ENCODE measurements at regions not wholly inside any gene's neighbourhood (a gene's known extent, or its start where the extent isn't known, plus 50 kb on each side); places are given as distances from the start of the nearest gene placed in this dataset.
"Not testable (repeated sequence)": the region's sequence is repeated elsewhere in the genome, so short reads cannot be mapped to it uniquely, and the experiment has no call there.

GRCh38 chr1:117718596-117718995 is 112.7 kb downstream of the TENT5C start:
- H4K20me1 ChIP-seq (ENCODE audit: insufficient read depth); H3K9me2 ChIP-seq; H3K27me3 ChIP-seq (ENCODE audit: insufficient read depth); H3K27ac ChIP-seq (ENCODE audit: low read depth in 2 of 2, low read length in 1 of 2); POLR2A ChIA-PET; H3K4me2 ChIP-seq; H3K9ac ChIP-seq; DNase-seq; H2AFZ ChIP-seq (ENCODE audit: low read depth); H3K4me3 ChIP-seq (ENCODE audit: low read depth in 2 of 2, low read length in 1 of 2); H3F3A ChIP-seq (replicated peaks; ENCODE audit: insufficient read depth); H3K36me3 ChIP-seq (replicated peaks in 1 of 2; ENCODE audit: control insufficient read depth in 1 of 2, insufficient read depth in 2 of 2, low read length in 1 of 2); H3K4me1 ChIP-seq (ENCODE audit: control insufficient read depth in 1 of 2, insufficient read depth in 2 of 2, low read depth in 1 of 2, low read length in 1 of 2); H3K79me2 ChIP-seq (ENCODE audit: insufficient read depth); H3K9me3 ChIP-seq: not testable (repeated sequence)
- 16% methylated on average over 2 of the region's 2 CpGs for WGBS (ENCODE audit: low lambda C conversion rate)
- CTCF ChIA-PET: interaction anchor here (1.3 to 1.5 kb wide), 2 partner anchors 35 to 40 kb away, joined by 4 read pairs; no protein-coding TSS in a partner anchor

- 13% methylated on average over 1 of the region's 1 CpG for WGBS (ENCODE audit: low lambda C conversion rate)
- Histone ChIP-seq H3K79me2 (ENCODE audit: insufficient read depth) (no peaks in the 10 kb centered on the region), H4K20me1 (ENCODE audit: insufficient read depth) (no peaks in the 10 kb centered on the region), H2AFZ (ENCODE audit: low read depth) (no peak overlapping the region), H3K4me2 (no peak overlapping the region), H3K4me1 (ENCODE audit: control insufficient read depth in 1 of 2, insufficient read depth in 2 of 2, low read depth in 1 of 2, low read length in 1 of 2) (no peaks in the 10 kb centered on the region), H3K36me3 (replicated peaks in 1 of 2; ENCODE audit: control insufficient read depth in 1 of 2, insufficient read depth in 2 of 2, low read length in 1 of 2) (no peaks in the 10 kb centered on the region), H3K9me3 (no peaks in the 10 kb centered on the region), H3K9me2 (0 out of 2 replicates have a peak, but pooled peaks cover 3% of the 10 kb centered on the region), H3K9ac (no peak overlapping the region), H3K27me3 (ENCODE audit: insufficient read depth) (no peaks in the 10 kb centered on the region), H3F3A (replicated peaks; ENCODE audit: insufficient read depth) (no peaks in the 10 kb centered on the region), H3K27ac (ENCODE audit: low read depth in 2 of 2, low read length in 1 of 2) (no peak overlapping the region), H3K4me3 (ENCODE audit: low read depth in 2 of 2, low read length in 1 of 2) (no peak overlapping the region)
- ChIA-PET CTCF (interaction anchor here (1.2 to 1.5 kb wide), 2 partner anchors 11 to 35 kb away, joined by 3 to 5 read pairs; no protein-coding TSS in a partner anchor), POLR2A (no interaction called here)
- no peak for DNase-seq
- TF ChIP-seq MEF2A (IDR thresholded peaks at IDR 0.05; ENCODE audit: borderline replicate concordance, low read depth) (no peak), TCF12 (IDR thresholded peaks at IDR 0.05) (no peak), MXI1 (IDR thresholded peaks at IDR 0.05; ENCODE audit: low read depth, low read length) (no peak), ELF1 (IDR thresholded peaks at IDR 0.05) (no peak), POLR2AphosphoS5 (IDR thresholded peaks at IDR 0.05; ENCODE audit: low read depth, low read length) (no peak), RAD21 (IDR thresholded peaks at IDR 0.05; ENCODE audit: low read length) (no peak), SMC3 (IDR thresholded peaks at IDR 0.05; ENCODE audit: low read depth, low read length) (no peak), TAF1 (IDR thresholded peaks at IDR 0.05; ENCODE audit: borderline replicate concordance, low read depth, low read length) (no peak), TEAD4 (IDR thresholded peaks at IDR 0.05; ENCODE audit: borderline replicate concordance, insufficient read depth) (no peak), CHD2 (IDR thresholded peaks at IDR 0.05; ENCODE audit: low read length, partially characterized antibody) (no peak), FOSL2 (IDR thresholded peaks at IDR 0.05; ENCODE audit: borderline replicate concordance, low read depth) (no peak), JUND (IDR thresholded peaks at IDR 0.05) (no peak), GABPA (IDR thresholded peaks at IDR 0.05; ENCODE audit: low read depth) (no peak)
- TF ChIP-seq, protein P1, sequence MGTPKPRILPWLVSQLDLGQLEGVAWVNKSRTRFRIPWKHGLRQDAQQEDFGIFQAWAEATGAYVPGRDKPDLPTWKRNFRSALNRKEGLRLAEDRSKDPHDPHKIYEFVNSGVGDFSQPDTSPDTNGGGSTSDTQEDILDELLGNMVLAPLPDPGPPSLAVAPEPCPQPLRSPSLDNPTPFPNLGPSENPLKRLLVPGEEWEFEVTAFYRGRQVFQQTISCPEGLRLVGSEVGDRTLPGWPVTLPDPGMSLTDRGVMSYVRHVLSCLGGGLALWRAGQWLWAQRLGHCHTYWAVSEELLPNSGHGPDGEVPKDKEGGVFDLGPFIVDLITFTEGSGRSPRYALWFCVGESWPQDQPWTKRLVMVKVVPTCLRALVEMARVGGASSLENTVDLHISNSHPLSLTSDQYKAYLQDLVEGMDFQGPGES (IDR thresholded peaks at IDR 0.05; ENCODE audit: low read depth, low read length): no peak
- TF ChIP-seq, protein P2, sequence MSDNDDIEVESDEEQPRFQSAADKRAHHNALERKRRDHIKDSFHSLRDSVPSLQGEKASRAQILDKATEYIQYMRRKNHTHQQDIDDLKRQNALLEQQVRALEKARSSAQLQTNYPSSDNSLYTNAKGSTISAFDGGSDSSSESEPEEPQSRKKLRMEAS (IDR thresholded peaks at IDR 0.05; ENCODE audit: low read depth): no peak
Observed at GRCh38 chr1:117719004-117719403, 113.2 kb downstream of the TENT5C start.

All from SK-N-SH (cell line).